Stimulated activated CD8-positive, alpha-beta memory T cell treated with anti-CD3 and anti-CD28 coated beads, Interleukin-12 subunit alpha, Interleukin-12 subunit beta, amount 100 ng/mL, for 4 hours (primary cell): ENCODE measurements at regions not wholly inside any gene's neighbourhood (a gene's known extent, or its start where the extent isn't known, plus 50 kb on each side); places are given as distances from the start of the nearest gene placed in this dataset.

ENCODE experiments used
- DNase-seq: peaks from one replicate; pipeline ENCODE4 v3.0.0-alpha.2; 2020; ENCODE audit warnings: low read depth

GRCh38 chr3:187929112-187929816 is 184.0 kb upstream of the BCL6 start:
- DNase-seq: no peak

- DNase-seq: no peak
Measured at GRCh38 chr3:187930021-187930420, 184.8 kb upstream of the BCL6 start.

GRCh38 chr3:187931101-187931500 is 185.8 kb upstream of the BCL6 start:
- no peak for DNase-seq

GRCh38 chr3:187931770-187932278 is 186.6 kb upstream of the BCL6 start:
- no peak for DNase-seq

GRCh38 chr3:187932530-187932929 is 187.3 kb upstream of the BCL6 start:
- no peak for DNase-seq

DNA sequence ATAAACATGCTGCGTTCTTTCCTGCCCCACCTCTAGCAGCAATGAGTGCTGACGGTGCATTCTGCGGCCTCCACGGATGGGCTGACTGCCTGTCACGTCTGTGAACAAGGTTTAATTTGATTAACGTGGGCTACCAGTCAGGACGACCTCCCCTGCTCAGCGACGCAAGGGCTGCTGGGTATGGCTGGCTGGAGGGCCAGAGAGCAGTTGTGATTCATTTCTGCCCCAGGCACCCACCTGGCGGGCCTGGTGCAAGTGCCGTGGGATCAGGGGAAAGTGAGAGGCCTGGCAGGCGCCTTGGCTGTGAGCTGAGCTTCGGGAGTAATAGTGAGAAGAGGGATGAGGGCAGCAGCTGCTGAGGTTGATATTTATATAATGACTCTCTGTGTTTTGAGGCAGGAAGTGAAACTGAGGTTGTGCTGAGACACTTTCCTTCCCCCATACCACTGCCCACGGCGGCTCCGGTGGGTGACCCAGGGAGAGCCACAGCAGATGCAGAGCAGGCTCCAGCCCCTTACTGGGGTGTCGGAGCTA is 190.4 kb upstream of the BCL6 start:
- peak; percentile 12 for DNase-seq

DNA sequence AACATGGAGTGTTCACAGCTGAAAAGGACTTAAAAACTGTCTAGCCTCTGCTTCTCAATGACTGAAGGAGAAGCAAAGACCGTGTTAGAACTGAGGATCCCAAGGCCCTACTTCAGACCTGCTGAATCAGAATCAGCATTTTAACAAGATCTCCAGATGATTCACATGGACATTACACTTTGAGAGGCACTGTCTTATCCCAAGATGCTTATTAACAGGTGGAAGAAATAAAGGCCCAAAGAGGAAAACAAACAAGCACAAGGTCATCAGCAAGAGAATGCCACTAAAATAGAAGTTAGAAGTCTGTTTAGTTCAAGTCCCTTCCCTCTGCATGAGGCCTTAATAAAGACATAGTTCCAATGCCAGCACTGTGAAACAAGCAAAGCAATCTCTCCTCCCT is 191.4 kb upstream of the BCL6 start:
- DNase-seq: no peak

GRCh38 chr3:187939891-187940290 is 194.6 kb upstream of the BCL6 start:
- DNase-seq: no peak

- DNase-seq: no peak
Measured at GRCh38 chr3:187941135-187941847, 196.0 kb upstream of the BCL6 start.

DNA sequence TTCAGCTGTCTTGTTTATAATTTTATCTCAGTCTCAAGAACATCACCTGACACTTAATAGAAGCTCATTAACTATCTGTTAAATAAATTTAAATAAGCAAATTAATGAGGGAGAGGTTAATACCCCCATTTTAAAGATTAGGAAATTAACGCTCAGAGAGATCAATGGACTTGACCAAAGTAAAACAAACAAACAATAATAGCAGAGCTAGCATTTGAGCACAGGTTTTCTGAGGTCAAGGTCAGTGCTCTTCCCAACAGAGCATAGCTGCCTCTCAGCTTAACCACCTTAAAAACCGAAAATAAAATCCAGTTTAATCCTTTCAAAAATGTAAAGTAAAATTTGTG is 196.6 kb upstream of the BCL6 start:
- DNase-seq: no peak

GRCh38 chr3:187942658-187943241 is 197.5 kb upstream of the BCL6 start:
- no peak for DNase-seq

GRCh38 chr3:187943677-187944389 is 198.6 kb upstream of the BCL6 start:
- no peak for DNase-seq

DNA sequence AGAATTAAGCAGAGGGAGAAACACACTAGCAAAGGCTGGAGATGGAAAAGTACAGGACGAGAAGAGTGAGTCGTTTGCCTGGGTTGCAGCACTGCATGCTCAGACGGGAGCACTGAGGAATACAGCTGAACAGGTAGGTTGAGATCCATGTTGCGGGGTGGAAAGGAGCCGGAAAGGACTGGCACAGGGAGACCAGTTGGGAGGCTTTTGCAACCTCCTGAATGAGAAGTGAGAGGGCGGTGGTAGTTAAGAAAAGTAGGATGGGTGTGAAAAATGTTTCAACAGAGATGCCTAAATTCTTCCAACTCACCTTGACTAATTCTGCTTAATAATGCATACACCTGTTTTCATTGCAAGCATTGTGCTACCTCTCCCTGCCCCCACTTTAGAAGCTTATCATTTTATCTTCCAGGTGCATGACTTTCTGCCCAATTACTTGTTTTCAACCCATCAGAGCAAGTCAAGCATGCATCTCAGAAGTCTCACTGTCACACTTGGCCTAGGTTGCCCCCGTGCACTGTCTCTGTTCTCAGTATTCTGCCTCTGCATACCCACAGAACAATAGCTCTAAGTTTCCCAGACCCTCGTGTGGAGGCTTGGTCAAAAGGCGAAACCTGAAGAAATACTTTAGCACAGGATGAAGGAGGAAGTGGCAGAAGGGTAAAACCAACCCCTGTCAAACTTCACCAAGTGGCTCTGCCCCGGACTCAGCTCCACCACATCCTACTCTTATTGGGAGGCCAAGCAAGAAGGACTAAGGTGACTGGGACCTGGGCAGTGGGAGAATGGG is 199.3 kb upstream of the BCL6 start:
- DNase-seq: no peak

DNA sequence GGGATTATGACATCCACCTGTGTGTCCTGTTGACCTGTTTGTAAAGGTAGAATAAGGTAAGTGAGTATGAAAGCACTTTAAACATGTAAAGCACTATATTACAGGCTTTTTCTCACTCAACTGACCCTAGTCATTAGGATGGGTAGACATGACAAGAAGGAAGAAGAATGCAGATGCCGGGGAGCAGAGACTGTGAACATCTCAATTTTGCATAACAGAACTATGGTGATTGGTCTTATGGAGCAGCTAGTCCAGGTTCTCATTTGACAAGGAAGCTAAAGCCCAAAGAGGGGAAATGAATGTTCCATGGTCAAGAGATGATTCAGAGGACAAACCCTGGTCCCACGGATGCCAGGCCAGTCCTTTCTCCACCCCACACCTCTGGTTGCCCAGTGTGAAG is 200.1 kb upstream of the BCL6 start:
- DNase-seq: no peak

DNA sequence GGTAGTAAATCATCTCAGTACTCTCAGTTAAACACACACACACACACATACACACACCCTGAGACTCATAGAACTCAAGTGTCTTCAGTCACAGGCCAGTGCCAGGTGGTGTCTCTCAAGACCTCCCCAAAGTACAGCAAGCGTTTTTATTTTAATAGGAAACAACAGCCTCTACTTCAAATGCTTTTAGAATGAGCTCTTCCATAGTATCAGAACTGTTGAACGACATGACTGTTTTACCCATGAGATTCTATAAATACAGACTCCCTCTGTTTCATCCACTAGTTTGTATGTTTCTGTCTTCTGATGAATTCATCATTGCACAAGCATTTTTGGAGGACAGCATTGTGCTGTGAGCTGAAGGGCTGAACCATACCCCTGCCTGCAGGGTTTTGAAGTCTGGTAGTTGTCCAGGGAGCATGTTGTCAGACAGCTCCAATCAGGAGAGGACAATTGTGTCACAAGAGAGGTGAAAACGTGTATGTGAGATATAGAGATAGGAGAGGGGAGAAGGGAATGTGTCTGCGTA is 201.0 kb upstream of the BCL6 start:
- DNase-seq: no peak

GRCh38 chr3:187946981-187947380 is 201.7 kb upstream of the BCL6 start:
- no peak for DNase-seq

DNA sequence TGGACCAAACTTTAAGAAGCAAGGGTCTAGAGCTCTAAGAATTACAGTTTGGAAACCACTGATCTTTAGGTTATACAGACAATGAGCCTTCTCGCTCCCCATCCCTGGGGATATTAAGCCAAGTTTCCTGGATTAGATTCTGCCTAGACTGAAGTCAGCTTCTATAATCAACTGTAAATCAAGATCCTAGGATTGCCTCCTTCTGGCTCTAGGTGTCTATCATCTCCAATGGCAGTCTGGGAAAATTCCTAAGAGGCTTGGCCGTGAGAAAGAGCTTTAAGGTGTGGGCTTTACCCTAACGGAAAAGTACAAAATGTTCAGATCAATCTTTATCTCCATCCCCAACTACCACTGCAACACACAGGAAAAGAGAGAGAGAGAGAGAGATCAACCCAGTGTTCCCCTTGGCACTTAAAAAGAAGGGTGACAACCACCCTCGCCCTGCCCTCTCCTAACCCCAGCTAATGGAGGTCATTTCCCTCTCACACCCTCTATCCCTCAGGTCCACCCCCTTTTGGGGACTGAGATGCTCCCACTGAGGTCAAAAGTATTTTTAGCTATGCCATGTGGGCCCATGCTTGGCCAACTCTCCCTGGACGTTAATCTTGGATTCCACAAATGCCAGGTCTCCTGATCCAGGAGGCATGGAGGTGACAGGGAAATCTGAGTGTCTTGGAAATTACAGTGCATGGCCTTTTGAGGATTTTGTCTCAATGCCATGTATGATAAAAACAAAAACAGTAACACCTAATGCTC is 202.8 kb upstream of the BCL6 start:
- no peak for DNase-seq

- DNase-seq: no peak
Measured at GRCh38 chr3:187949093-187949820, 204.0 kb upstream of the BCL6 start.

GRCh38 chr3:187950671-187951070 is 203.3 kb upstream of the LPP start:
- no peak for DNase-seq
